NCI-H1417 (cell line): ENCODE measurements at regions not wholly inside any gene's neighbourhood (a gene's known extent, or its start where the extent isn't known, plus 50 kb on each side); places are given as distances from the start of the nearest gene placed in this dataset.
"Not testable (repeated sequence)": the region's sequence is repeated elsewhere in the genome, so short reads cannot be mapped to it uniquely, and the experiment has no call there.

Experiments
- DNase-seq, 3 experiments: peaks; one replicate each; lab custom pipeline; 2025; lab: John Stamatoyannopoulos, UW

DNA sequence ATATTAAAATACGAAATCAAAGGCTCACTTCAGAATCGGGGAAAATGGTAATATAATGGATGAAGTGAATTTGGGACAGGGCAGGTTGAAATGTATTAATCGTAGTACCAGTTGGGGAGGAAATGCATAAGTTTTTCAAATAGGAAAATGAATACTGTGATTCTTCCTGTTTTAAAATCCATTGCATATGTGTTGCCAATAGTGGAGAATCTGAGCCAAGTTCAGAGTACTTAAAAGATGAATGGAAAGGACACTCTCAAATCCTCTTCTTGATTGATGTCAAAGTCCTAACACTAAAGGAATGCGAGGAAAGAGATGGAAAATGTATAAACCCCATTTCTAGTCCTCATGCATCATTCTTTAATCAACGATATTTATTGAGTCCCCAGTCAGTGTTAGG, 160.9 kb upstream of the CCNG1 start:
- DNase-seq, result no peak

DNA sequence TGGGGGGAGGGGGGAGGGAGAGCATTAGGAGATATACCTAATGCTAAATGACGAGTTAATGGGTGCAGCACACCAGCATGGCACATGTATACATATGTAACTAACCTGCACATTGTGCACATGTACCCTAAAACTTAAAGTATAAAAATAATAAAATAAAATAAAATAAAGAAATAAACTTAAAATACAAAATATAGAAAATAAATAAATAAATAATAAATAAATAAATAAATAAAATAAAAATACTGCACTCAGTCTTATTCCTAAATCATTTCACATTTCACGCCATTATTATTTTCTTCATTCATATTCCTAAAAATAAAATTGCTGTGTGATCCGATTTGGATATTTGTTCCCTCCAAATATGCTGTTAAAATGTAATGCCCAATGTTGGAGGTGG, 156.5 kb upstream of the CCNG1 start:
- DNase-seq, result not testable (repeated sequence)

DNA sequence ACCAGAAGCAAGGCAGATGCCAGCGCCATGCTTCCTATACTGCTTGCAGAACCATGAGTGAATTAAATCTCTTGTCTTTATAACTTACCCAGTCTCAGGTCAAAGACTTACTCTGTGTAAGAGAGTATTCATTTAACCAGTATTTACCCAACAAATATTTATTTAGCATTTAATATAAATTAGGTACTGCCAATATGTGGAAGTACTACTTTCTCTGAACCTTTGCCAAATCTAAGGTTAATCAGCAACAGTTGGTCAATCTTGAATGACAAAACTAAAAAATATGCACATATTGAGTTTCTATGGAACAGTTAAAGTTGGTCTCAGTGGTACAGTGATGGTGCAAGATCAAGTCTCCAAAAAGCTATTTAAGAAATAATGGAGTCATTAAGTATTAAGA, 155.9 kb upstream of the CCNG1 start:
- DNase-seq, result no peak

DNA sequence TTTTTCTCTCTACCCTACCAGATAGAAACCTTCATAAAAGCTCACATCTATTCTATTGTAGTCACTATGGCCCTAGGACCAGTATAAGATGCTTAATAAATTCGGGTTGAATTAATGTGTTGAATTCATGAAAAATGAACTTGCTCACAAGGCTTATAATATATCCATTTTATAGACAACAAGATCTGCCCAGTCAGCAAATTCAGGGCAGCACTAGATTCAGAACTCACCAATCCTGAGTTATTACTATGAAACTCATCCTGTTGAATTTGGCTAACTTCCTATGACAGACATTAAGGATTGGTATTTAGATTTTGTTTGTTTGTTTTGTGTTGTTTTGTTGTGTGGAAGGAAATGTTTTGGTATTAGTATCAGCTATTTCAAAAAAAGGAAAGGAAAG, 143.6 kb upstream of the CCNG1 start:
- no peak for DNase-seq

DNA sequence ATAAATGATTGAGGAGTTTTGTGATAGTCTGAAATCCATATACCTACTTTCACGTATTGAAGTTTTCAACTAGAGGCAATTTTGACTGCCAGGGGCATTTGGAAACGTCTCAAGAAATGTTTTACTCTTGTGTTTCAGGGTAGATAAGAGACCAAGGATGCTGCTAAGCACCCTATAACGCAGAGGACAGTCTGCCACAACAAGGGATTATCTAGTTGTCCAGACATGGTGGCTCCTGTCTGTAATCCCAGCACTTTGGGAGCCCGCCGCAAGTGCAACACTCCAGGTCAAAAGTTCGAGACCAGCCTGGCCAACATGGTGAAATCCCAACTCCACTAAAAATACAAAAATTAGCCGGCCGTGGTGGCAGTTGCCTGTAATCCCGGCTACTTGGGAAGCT, 133.7 kb upstream of the CCNG1 start:
- DNase-seq, result no peak

DNA sequence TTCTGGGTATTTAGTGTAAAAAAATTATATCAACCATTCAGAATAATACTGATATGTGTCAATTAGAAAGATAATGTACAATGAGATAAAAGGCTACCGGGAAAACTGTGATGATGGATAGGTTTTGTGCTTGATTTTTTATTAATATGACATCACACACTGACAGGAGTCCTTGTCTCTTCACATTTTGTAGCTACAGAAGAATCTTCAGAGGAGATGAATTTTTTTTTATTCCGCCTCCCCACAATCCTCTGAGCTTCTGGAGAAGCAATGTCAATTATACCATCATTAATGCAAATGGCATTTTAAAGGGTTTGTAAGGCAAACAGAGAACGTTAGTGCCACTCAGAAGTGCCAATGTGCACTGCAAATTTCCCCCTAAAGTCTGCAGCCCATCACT, 131.7 kb upstream of the CCNG1 start:
- no peak for DNase-seq

DNA sequence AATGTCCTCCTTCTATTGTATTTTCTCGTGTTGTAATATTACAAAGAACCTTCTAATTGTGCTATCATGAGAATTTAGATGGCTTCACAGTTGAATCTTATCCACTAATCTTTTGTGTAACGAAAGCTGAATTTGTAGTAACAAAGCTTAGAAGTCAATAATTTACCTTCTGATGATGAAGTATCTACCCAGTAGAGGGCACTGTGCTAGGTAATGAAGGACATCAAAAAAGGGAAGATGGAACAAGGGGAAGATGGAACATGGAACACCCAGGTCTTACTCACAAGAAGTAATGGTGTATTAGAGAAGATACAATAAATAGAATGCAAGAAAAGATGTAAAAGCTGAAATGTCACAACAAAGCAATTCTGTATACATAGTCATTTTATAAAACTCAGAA, 131.0 kb upstream of the CCNG1 start:
- peak in 1 of 3 experiments; percentile 3 for DNase-seq

DNA sequence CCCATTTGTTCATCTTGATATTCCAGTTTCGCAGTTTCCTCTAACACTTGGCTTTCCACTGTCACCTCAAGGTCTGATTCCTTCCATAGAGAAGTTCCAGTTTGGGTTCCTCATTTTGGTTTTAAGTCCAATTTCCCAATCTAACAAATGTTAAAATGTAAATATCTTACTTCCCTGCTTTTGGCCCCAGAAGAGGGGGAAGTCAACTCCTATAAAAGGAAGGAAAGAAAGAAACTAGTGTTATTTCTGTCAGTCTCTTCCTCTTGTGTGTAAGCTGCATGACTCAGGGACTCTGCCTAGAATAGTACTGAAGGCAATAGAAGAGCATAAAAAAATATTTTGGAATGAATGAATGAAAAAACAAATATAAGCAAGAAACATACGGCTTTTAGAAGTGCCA, 127.5 kb upstream of the CCNG1 start:
- no peak for DNase-seq

DNA sequence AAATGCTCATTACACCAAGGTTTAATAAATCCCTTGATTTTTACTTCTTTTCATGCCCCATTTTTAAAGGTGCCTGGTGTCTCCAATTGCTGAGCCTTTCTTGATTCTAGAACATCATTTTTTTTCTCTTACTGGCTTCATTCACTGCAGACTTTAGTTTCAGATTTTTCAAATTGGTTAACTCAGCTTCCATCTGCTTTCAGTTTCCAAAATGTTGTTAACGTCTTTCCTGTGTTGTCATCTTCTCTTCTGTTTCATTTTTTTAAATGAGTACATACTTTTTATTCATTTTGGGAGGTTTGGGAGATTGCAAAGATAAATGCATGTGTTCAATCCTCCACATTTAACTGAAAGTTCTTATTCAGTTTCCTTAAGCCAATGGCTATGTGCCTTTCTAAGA, 126.4 kb upstream of the CCNG1 start:
- DNase-seq, result no peak

DNA sequence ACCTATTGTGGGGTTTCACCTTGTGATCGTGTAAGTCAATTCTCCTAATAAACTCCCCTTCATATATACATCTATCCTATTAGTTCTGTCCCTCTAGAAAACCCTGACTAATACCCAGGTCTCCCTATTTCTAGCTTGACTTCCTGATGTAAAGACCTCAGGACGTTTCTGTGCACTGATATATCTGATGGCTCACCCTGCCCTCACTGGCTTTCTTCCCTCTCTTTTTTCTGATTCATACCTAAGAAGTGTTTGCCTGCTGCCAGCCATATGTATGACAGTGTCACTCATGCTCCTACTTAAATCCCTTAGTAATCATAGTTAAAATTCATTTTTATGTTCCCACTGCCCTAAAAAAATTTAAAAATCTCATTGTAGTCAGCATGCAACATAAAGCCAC, 124.8 kb upstream of the CCNG1 start:
- DNase-seq, result no peak

DNA sequence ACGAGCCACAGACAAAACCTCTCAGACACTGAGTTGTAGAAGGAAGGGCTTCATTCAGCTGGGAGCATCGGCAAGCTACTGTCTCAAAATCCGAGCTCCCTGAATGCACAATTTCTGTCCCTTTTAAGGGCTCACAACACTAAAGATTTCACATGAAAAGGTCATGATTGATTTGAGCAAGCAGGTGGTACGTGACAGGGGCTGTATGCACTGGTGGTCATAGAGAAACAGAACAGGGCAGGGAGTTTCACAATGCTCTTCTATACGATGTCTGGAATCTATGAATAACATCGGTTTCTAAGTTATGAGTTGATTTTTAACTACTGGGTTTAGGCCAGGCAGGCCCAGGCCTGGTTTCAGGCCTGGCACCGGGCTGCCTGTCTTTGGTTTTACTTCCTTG, 124.3 kb upstream of the CCNG1 start:
- not testable (repeated sequence) for DNase-seq

DNA sequence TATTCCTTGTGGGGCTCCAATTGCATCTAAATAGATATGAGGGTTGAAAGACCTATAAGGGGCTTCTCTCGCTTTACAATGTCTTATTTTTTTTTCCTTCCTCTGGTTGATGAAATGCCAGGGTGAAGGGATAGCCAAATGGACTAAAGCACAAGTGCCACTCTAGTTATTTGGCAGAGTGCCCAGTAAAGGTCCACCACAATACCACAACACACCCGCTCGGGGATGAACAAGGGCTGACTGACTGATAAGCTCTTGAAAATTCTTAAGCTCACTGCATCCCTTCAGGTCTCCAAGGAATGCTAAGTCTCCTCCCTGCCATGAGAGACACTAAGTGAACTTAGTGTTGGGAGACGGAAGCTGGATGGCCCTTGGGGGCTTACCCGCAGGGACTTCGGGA, 121.0 kb upstream of the CCNG1 start:
- DNase-seq, result peak in 1 of 3 experiments; percentile 6

DNA sequence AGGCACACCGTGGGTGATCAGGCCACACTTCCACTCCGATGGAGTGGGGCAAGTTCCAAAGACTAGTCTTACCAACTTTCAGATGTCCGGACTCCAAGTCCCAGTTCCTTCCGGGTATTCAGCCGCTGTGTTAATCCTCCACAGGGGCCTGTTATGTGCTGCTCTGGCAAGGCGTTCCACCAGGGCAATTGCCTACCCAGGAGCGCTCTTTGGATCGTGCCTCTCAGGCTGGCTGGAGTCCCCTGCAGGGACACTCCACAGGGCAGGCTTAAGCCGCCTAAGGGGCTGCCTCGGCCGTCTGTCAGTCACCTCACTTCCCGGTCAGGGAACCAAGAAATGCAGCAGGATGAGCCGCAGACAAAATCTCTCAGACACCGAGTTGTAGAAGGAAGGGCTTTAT, 118.7 kb upstream of the CCNG1 start:
- no peak for DNase-seq

DNA sequence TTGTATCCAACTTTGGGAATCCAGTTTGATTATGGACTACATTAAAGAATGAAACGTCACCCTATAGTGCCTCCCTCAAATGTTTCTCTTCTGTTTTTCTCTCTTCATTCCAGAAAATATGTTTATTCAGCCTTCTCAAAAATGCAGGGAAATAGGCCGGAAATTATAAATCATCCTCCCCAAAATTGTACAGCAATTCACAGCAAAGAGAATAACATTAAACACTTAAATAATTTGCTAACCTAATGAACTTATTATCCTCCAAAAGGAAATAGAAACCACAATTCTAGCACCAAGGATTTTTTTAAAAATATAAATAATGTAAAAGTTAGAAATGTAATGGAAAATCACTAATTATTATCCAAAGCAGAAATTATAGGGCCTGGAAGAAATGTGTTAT, 115.9 kb upstream of the CCNG1 start:
- no peak for DNase-seq

DNA sequence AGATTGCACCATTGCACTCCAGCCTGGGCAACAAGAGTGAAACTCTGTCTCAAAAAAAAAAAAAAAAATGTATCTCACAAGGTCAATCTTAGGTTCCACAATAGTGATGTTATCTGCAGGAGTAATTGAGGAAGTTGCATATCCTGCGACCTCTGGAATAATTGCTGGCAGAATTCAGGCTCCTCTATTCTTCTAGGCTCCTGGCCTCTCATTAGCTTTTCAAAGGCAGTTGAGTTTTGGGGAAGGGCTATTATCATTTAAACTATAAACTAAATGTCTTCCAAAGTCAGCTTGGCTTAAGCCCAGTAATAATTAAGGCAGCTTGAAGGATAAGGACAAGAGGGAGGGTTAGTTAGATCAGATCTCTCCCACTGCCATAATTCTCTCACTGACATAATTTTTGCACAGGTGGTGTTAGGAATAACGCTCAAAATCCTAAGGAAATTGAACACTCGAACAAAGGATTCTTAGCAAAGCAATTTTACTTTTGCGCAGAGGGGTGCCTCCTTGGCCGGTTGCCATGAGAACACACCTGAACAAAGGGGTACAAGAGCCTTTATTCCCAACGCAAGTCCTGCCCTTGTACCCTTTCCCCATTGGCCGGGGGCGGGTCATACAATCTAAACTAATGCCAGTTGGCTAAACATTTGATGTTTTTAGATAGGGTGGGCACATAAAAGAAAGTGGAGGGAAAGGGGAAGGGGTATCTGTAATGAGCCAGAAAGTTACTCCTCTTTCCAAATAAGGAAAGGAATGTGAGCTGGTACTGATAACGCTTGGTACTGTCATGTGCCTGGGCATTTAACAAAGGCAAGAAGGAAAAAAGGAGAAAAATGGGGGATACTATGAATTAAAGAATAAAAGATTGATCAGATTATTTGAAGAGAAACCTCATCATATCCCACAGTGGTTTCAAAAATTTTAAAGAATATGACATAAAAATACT, 106.4 kb upstream of the CCNG1 start:
- DNase-seq, result no peak

DNA sequence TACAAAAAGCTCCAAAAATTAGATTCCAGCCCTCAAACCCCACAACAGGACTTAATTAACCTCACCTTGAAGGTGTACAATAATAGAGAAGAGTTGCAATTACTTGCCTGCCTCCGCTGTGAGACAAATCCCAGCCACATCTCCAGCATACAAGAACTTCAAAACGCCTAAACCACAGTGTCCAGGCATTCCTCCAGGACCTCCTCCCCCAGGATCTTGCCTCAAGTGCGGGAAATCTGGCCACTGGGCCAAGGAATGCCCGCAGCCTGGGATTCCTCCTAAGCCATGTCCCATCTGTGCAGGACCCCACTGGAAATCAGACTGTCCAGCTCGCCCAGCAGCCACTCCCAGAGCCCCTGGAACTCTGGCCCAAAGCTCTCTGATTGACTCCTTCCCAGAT, 101.3 kb upstream of the CCNG1 start:
- DNase-seq, result not testable (repeated sequence)

DNA sequence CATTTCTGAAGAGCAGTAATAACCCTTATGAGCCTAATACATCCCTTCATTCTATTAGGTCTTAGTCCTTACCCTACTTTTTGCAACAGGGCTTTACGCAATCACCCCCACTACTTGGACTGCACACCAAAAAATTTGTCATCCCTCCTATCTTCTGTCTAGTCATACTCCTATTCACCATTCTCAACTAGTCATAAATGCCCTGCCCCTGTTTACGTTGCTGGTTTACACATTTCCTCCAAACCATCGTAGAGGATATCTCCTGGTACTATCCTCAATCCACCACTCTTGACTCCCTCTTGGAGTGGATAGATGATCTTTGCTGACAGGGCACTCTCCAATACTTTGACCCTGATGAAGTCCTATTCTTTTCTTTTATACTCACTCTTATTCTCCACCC, 98.2 kb upstream of the CCNG1 start:
- no peak for DNase-seq

DNA sequence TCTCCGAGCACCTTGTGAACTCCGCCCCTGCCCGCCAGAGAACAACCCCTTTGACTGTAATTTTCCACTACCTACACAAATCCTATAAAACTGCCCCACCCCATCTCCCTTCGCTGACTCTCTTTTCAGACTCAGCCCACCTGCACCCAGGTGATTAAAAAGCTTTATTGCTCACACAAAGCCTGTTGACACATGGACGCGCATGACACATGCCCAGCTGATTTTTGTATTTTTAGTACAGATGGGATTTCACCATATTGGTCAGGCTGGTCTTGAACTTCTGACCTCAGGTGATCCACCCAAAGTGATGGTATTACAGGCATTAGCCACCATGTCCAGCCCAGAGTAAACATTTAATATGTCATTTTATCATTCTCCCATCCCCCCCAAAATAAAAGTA, 97.0 kb upstream of the CCNG1 start:
- DNase-seq, result not testable (repeated sequence)

DNA sequence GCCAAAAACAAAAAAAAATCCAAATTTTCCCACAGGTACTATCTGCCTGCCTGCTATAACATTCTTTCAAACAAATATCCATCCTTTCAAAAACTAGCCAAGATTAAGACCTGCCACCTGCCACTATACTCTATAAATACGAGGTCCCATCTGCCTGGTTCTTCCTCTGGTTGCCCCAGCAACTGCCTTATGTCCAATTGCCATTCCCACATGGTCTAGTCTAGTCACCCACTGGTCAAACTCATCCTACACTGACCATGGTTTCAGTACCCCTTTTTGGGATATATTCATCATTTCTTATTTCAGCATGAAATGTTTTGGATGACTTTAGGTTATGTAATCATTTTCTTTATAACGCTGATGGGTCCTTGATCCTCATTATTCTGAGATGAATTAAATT, 95.1 kb upstream of the CCNG1 start:
- DNase-seq, result no peak

DNA sequence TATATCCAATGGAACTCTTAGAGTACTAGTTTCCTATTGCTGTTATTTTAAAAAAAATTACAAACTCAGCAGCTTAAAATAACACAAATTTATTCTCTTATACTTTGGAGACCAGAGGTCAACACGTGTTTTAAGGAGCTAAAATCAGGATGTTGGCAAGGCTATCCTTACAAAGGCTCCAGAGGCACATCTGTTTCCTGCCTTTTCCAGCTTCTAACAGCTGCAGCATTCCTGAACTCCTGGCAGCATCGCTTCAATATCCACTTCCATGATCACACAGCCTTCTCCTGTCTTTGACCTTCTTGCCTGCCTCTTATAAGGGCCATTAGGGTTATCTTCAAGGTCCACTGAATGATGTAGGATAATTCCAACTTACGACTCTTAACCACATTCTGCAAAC, 92.2 kb upstream of the CCNG1 start:
- no peak for DNase-seq

DNA sequence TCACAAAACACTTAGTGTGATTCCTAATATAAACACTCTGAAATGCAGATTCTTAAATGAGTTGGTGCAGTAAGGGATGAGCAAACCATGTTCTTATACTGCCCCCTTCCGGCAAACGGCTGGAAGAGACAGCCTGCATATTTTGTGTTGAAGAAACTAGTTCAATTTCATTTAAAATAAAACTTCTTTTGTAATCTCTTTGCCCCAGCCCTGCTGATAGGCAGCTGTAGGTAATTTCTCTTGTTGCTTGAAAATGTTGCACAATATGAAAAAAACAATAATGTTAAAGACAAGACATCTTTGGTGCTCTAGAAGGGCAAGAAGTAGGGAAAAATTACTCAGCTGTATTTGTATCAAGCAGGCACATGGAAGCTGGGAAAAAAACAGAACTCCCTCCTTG, 89.7 kb upstream of the CCNG1 start:
- peak; percentile 24 to 62 (median 57) for DNase-seq

DNA sequence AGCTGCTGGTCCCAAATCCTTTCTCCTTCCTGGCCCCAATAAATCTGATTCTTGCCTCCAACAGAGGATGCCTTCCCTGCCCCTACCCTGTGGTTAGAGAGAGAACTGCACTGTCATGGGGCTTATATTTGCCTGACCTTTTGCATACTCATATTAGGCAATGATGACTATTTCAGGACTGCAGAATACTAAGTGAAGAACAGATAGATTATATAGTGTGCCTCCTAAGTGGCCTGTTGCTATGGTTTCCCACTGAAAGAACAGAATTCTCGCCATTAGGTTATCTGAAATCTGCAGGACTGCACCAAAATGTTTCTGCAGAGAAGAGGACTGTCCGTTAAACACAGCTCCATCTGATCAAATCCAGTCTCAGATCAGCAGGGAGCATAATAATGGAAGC, 87.3 kb upstream of the CCNG1 start:
- DNase-seq, result no peak

DNA sequence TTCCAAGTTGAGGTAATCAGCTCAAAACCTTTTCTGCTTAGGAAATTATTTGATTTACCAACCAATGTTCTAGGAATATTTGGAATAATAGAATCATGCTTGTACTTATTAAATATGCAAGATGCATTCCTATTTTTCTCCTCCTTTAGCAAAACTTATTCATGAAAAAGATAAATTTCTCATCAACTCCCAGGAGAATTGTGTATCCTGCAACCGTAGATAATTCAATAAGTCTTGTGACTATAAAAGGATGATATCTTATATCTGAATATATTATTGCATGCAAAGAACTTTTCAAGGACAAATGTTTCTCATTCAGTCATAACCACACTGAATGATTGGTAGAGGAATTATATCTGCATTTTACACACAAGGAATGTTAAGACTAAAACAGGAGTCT, 84.9 kb upstream of the CCNG1 start:
- no peak for DNase-seq

DNA sequence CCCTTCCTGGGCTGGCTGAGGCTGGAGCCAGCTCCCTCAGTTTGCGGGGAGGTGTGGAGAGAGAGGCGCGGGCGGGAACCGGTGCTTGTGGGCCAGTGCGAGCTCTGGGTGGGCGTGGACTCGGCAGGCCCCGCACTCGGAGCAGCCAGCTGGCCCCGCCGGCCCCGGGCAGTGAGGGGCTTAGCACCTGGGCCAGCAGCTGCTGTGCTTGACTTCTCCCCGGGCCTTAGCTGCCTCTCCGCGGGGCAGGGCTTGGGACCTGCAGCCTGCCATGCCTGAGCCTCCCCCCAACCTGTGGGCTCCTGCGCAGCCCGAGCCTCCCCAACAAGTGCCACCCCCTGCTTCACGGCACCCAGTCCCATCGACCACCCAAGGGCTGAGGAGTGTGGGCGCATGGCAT, 81.6 kb upstream of the CCNG1 start:
- not testable (repeated sequence) for DNase-seq
